HUES6 (cell line): ENCODE measurements at regions not wholly inside any gene's neighbourhood (a gene's known extent, or its start where the extent isn't known, plus 50 kb on each side); places are given as distances from the start of the nearest gene placed in this dataset.
"Not testable (repeated sequence)": the region's sequence is repeated elsewhere in the genome, so short reads cannot be mapped to it uniquely, and the experiment has no call there.

Experiments used
- H3K27ac ChIP-seq: 2 replicates; pipeline ENCODE4 v1.7.0; 2013; ENCODE audit warnings: low read depth, mild to moderate bottlenecking, low read length, inconsistent platforms
- H3K27me3 ChIP-seq: 2 replicates; pipeline ENCODE4 v1.6.1; 2013; ENCODE audit warnings: low read length; ENCODE audit not compliant: control insufficient read depth, insufficient read depth
- H3K36me3 ChIP-seq: 2 replicates; pipeline ENCODE4 v1.6.1; 2013; ENCODE audit warnings: low read length; ENCODE audit not compliant: control insufficient read depth, insufficient read depth
- H3K4me1 ChIP-seq: 2 replicates; pipeline ENCODE4 v1.6.1; 2013; ENCODE audit warnings: low read length; ENCODE audit not compliant: control insufficient read depth, insufficient read depth
- H3K4me3 ChIP-seq: 2 replicates; pipeline ENCODE4 v1.5.1; 2013; ENCODE audit warnings: low read depth, low read length
- H3K9ac ChIP-seq: one replicate; pipeline ENCODE4 v1.6.1; 2013; ENCODE audit warnings: mild to moderate bottlenecking, low read length
- H3K9me3 ChIP-seq: 2 replicates; pipeline ENCODE4 v1.6.1; 2013; ENCODE audit warnings: low read depth, low read length; ENCODE audit not compliant: control insufficient read depth, insufficient read depth

- H3K9ac ChIP-seq, H3K4me3 ChIP-seq, H3K4me1 ChIP-seq, H3K36me3 ChIP-seq, H3K27ac ChIP-seq, H3K27me3 ChIP-seq: not testable (repeated sequence)
- H3K9me3 ChIP-seq, result peaks cover 24% of the 10 kb centered on the region
Measured at GRCh38 chr4:183044924-183045640, 54.0 kb upstream of the WWC2 start.

DNA sequence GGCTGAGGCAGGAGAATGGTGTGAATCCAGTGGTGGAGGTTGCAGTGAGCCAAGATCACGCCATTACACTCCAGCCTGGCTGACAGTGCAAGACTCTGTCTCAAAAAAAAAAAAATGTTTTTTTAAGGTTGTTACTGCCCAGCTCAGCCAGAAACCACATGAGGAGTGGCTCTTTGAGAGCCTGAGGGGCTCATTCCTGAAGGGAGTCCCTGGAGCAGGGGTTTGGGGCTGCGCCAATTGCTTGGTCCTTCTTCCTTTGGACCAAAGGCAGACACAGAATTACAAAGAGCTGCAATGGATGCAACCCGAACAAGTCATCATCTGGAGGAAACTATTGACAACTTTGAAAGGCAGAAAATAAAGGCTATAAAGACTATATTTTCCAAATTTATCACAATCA is 60.6 kb upstream of the WWC2 start:
- Histone ChIP-seq H3K4me3 (no peak overlapping the region), H3K36me3 (no peaks in the 10 kb centered on the region)

GRCh38 chr4:183035726-183036415 is 63.2 kb upstream of the WWC2 start:
- peaks cover 10% of the 10 kb centered on the region; the same call in 1 of the 2 replicates for H3K4me1 ChIP-seq
- no peaks in the 10 kb centered on the region for H3K27me3 ChIP-seq
- H3K4me3 ChIP-seq, result no peak overlapping the region
- no peaks in the 10 kb centered on the region for H3K9me3 ChIP-seq
- no peaks in the 10 kb centered on the region for H3K36me3 ChIP-seq
- H3K9ac ChIP-seq, result no peak overlapping the region
- no peak overlapping the region for H3K27ac ChIP-seq

More for the DNA sequence above, 60.6 kb upstream of the WWC2 start:
- Histone ChIP-seq H3K4me1 (peaks cover 10% of the 10 kb centered on the region; the same call in 1 of the 2 replicates), H3K27me3 (no peaks in the 10 kb centered on the region), H3K27ac (no peak overlapping the region), H3K9ac (no peak overlapping the region), H3K9me3 (peaks cover 9% of the 10 kb centered on the region)

DNA sequence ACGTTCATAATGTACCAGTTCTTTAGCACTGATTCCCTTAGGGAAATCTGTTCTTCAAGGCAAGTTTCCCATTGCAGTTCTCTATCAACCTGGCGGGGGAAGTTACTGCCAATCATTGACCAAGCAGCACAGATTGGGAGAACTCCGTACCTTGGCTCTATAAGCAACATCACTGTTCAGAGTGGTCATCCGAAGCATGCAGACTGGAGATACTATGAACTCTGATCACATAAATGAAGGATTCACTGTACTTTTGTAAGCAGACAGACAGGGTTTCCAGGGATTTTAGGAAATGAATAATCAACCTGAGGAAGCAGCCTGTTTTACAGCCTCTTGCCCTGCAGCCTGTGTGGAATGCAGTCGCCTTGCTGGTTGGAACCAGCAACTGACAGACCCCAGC is 63.8 kb upstream of the WWC2 start:
- Histone ChIP-seq H3K4me1 (peaks cover 10% of the 10 kb centered on the region; the same call in 1 of the 2 replicates), H3K4me3 (no peak overlapping the region), H3K9ac (no peak overlapping the region), H3K27me3 (no peaks in the 10 kb centered on the region), H3K27ac (no peak overlapping the region), H3K36me3 (no peaks in the 10 kb centered on the region), H3K9me3 (no peaks in the 10 kb centered on the region)

DNA sequence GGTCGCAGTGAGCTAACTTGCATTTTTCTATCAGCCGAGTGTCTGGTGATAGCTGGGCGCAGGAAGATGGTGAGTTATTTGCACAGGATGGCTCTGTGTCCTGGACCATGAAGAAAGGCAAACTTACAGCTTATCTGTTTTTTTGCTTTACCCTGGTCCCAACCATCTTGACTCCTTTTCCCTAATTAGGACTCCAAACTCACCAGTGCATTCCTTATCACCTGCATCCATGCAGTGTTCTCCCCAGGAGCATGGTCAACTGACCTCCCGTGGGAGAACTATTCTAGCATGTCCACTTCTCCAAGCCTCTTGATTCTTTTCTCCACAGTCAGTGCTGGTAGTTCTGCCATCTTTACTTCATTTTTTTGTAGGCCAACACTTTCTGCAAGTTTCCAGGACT is 68.2 kb upstream of the WWC2 start:
- no peaks in the 10 kb centered on the region for H3K36me3 ChIP-seq
- no peak overlapping the region for H3K27ac ChIP-seq
- no peaks in the 10 kb centered on the region for H3K9me3 ChIP-seq
- H3K4me3 ChIP-seq, result no peak overlapping the region
- H3K4me1 ChIP-seq, result peaks cover 6% of the 10 kb centered on the region; the same call in 1 of the 2 replicates
- no peak overlapping the region for H3K9ac ChIP-seq
- no peaks in the 10 kb centered on the region for H3K27me3 ChIP-seq

- no peaks in the 10 kb centered on the region for H3K9me3 ChIP-seq
- H3K9ac ChIP-seq, result no peak overlapping the region
- H3K27me3 ChIP-seq, result no peaks in the 10 kb centered on the region
- peaks cover under 1% of the 10 kb centered on the region; the same call in 1 of the 2 replicates for H3K4me1 ChIP-seq
- H3K4me3 ChIP-seq, result no peak overlapping the region
- no peaks in the 10 kb centered on the region for H3K36me3 ChIP-seq
- H3K27ac ChIP-seq, result no peak overlapping the region
Measured at GRCh38 chr4:183030309-183030708, 68.7 kb upstream of the WWC2 start.

- Histone ChIP-seq H3K9ac (no peak overlapping the region), H3K4me1 (no peaks in the 10 kb centered on the region), H3K4me3 (no peak overlapping the region), H3K36me3 (no peaks in the 10 kb centered on the region), H3K9me3 (no peaks in the 10 kb centered on the region), H3K27ac (no peak overlapping the region), H3K27me3 (no peaks in the 10 kb centered on the region)
Measured at GRCh38 chr4:183029365-183029764, 69.7 kb upstream of the WWC2 start.

DNA sequence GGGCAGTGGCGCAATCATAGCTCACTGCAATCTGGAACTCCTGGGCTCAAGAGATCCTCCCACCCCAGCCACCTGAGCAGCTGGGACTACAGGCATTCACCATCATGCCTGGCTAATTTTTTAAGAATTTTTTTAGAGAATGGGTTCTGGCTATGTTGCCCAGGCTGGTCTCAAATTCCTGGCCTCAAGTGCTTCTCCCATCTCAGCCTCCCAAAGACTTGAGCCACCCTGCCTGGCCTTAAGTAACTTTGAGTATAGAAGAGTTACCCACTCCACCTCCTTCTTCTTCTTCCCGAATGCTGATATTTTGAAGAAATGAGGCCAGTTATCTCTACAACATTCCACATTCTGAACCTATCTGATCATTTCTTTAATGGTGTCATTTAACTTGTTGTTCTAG is 72.4 kb upstream of the WWC2 start:
- Histone ChIP-seq H3K9me3 (no peaks in the 10 kb centered on the region), H3K27ac (no peak overlapping the region), H3K4me1 (no peaks in the 10 kb centered on the region), H3K36me3 (no peaks in the 10 kb centered on the region), H3K4me3 (no peak overlapping the region), H3K9ac (no peak overlapping the region), H3K27me3 (no peaks in the 10 kb centered on the region)

DNA sequence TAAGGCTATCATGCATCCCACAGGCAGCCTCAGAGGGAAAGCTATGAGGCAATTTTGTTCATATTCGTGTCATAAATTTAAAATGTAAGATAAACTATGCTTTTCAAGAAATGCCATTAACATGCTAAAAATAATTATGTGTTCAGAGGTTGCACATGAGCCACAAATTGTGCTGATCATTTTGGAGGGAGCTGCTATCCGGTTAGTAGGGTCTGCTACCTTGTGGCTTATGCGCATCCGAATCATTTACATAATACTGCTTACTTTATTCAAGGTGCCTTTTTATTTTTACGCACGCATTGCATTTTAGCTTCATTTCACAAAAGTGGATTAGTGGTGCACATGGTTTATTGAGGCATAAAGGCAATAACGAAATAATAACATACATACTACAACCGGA is 76.4 kb upstream of the WWC2 start:
- no peaks in the 10 kb centered on the region for H3K9me3 ChIP-seq
- H3K9ac ChIP-seq, result no peak overlapping the region
- no peaks in the 10 kb centered on the region for H3K4me1 ChIP-seq
- H3K4me3 ChIP-seq, result no peak overlapping the region
- H3K36me3 ChIP-seq, result no peaks in the 10 kb centered on the region
- no peak overlapping the region for H3K27ac ChIP-seq
- no peaks in the 10 kb centered on the region for H3K27me3 ChIP-seq

- Histone ChIP-seq H3K4me1 (no peaks in the 10 kb centered on the region), H3K9ac (no peak overlapping the region), H3K36me3 (no peaks in the 10 kb centered on the region), H3K9me3 (no peaks in the 10 kb centered on the region), H3K4me3 (no peak overlapping the region), H3K27ac (no peak overlapping the region), H3K27me3 (no peaks in the 10 kb centered on the region)
Measured at GRCh38 chr4:183017962-183018361, 81.1 kb upstream of the WWC2 start.

DNA sequence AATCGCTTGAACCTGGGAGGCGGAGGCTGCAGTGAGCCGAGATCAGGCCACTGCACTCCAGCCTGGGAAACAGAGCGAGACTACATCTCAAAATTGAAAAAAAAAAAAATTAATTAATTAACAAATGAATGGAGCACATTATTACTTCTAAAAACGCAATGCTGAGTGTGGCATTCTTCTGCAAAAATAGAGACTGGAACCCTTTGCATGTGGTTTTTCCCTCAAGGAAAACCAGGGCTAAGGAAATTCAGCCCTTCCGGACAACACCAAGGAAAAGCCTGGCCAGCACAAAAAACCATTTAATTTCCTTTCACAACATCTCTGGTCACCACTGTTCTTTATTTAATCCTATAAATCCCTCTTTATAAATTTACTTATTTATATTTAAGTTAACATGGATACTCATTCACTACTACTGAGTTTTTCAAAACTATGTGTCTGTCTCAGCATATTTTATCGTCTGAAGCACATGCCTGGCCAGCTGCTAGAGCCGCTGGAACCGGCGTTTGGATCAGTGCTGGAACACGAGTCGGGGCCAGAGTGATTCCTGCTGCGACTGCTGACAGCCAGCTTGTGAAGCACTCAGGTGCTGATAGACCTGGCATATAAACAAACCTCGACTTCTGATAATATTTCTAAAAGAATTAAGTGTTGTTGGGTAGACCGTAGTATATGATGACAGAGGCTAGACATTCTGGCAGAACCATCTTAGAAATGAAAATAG is 84.5 kb upstream of the WWC2 start:
- no peaks in the 10 kb centered on the region for H3K9me3 ChIP-seq
- no peaks in the 10 kb centered on the region; the same call in 1 of the 2 replicates for H3K27me3 ChIP-seq

More for the DNA sequence above, 84.5 kb upstream of the WWC2 start:
- H3K4me1 ChIP-seq, result no peaks in the 10 kb centered on the region
- no peak overlapping the region for H3K4me3 ChIP-seq
- no peak overlapping the region for H3K27ac ChIP-seq
- no peaks in the 10 kb centered on the region for H3K36me3 ChIP-seq
- H3K9ac ChIP-seq, result no peak overlapping the region
